Activated CD4-positive, alpha-beta memory T cell treated with anti-CD3 and anti-CD28 coated beads, Interleukin-2, amount 10 ng/mL, durations not matched to agents 7 days and 5 days (primary cell): ENCODE measurements at regions not wholly inside any gene's neighbourhood (a gene's known extent, or its start where the extent isn't known, plus 50 kb on each side); places are given as distances from the start of the nearest gene placed in this dataset.
"Not testable (repeated sequence)": the region's sequence is repeated elsewhere in the genome, so short reads cannot be mapped to it uniquely, and the experiment has no call there.

ENCODE experiments used
- CTCF ChIA-PET: fragments of 350-600 bp; sonication (Branson Sonifier 250); formaldehyde crosslinking; loops from one replicate; lab custom pipeline; 2021; ENCODE audit warnings: antibody characterized with exemption, inconsistent platforms; lab: Charles Lee
- POLR2A ChIA-PET: fragments of 350-600 bp; sonication (Branson Sonifier 250); formaldehyde crosslinking; loops from one replicate; lab custom pipeline; 2021; ENCODE audit warnings: antibody characterized with exemption; lab: Charles Lee
- DNase-seq: peaks from one replicate; pipeline ENCODE4 v3.0.0-alpha.2; 2020
- H3K27ac Mint-ChIP-seq: one replicate; pipeline ENCODE4 v1.8.0; 2021; ENCODE audit warnings: mild to moderate bottlenecking, mixed read lengths
- H3K27me3 Mint-ChIP-seq: one replicate; pipeline ENCODE4 v1.8.0; 2021; ENCODE audit warnings: mixed read lengths
- H3K36me3 Mint-ChIP-seq: one replicate; pipeline ENCODE4 v1.8.0; 2021; ENCODE audit warnings: low read depth, mixed read lengths
- H3K4me1 Mint-ChIP-seq: one replicate; pipeline ENCODE4 v1.8.0; 2021; ENCODE audit warnings: mixed read lengths
- H3K4me3 Mint-ChIP-seq: one replicate; pipeline ENCODE4 v1.8.0; 2021; ENCODE audit warnings: mild to moderate bottlenecking, mixed read lengths
- H3K9me3 Mint-ChIP-seq: one replicate; pipeline ENCODE4 v1.8.0; 2021; ENCODE audit warnings: mixed read lengths

GRCh38 chr7:68067845-68068244 is 1071.2 kb downstream of the TYW1 start:
- Mint-ChIP-seq H3K4me1 (no peaks in the 10 kb centered on the region), H3K9me3 (peaks cover 18% of the 10 kb centered on the region), H3K27me3 (no peaks in the 10 kb centered on the region), H3K27ac (no peak overlapping the region), H3K36me3 (no peaks in the 10 kb centered on the region), H3K4me3 (no peak overlapping the region)
- CTCF ChIA-PET: no interaction called here
- POLR2A ChIA-PET: no interaction called here
- DNase-seq: no peak

- Mint-ChIP-seq H3K4me1 (no peaks in the 10 kb centered on the region), H3K36me3 (no peaks in the 10 kb centered on the region), H3K27ac (no peak overlapping the region), H3K9me3 (peaks cover 23% of the 10 kb centered on the region), H3K27me3 (no peaks in the 10 kb centered on the region), H3K4me3 (no peak overlapping the region)
- ChIA-PET CTCF (no interaction called here), POLR2A (no interaction called here)
- no peak for DNase-seq
These were observed 1074.4 kb downstream of the TYW1 start for GRCh38 chr7:68070992-68071391.

- H3K27ac Mint-ChIP-seq: no peak overlapping the region
- DNase-seq: no peak
- H3K4me1 Mint-ChIP-seq: no peaks in the 10 kb centered on the region
- H3K4me3 Mint-ChIP-seq: no peak overlapping the region
- ChIA-PET CTCF (no interaction called here), POLR2A (no interaction called here)
- no peaks in the 10 kb centered on the region for H3K36me3 Mint-ChIP-seq
- peaks cover 26% of the 10 kb centered on the region for H3K9me3 Mint-ChIP-seq
- no peaks in the 10 kb centered on the region for H3K27me3 Mint-ChIP-seq
These were observed 1077.1 kb downstream of the TYW1 start for GRCh38 chr7:68073701-68074100.

- H3K9me3 Mint-ChIP-seq: peaks cover 28% of the 10 kb centered on the region
- no peak overlapping the region for H3K4me3 Mint-ChIP-seq
- H3K4me1 Mint-ChIP-seq: no peaks in the 10 kb centered on the region
- H3K27ac Mint-ChIP-seq: no peak overlapping the region
- no peaks in the 10 kb centered on the region for H3K27me3 Mint-ChIP-seq
- ChIA-PET POLR2A (no interaction called here), CTCF (no interaction called here)
- no peaks in the 10 kb centered on the region for H3K36me3 Mint-ChIP-seq
- DNase-seq: no peak
These were observed 1077.6 kb downstream of the TYW1 start for GRCh38 chr7:68074242-68074641.

GRCh38 chr7:68078157-68078710 is 1081.6 kb downstream of the TYW1 start:
- Mint-ChIP-seq H3K9me3 (peaks cover 30% of the 10 kb centered on the region), H3K27ac (no peak overlapping the region), H3K27me3 (no peaks in the 10 kb centered on the region), H3K4me1 (no peaks in the 10 kb centered on the region), H3K36me3 (no peaks in the 10 kb centered on the region), H3K4me3 (no peak overlapping the region)
- CTCF ChIA-PET: no interaction called here
- no peak for DNase-seq
- POLR2A ChIA-PET: no interaction called here

- H3K4me1 Mint-ChIP-seq, DNase-seq, POLR2A ChIA-PET, H3K27me3 Mint-ChIP-seq, H3K4me3 Mint-ChIP-seq, H3K27ac Mint-ChIP-seq, H3K36me3 Mint-ChIP-seq, CTCF ChIA-PET: not testable (repeated sequence)
- H3K9me3 Mint-ChIP-seq: peaks cover 23% of the 10 kb centered on the region
These were observed 1085.7 kb downstream of the TYW1 start for GRCh38 chr7:68082066-68082960.

DNA sequence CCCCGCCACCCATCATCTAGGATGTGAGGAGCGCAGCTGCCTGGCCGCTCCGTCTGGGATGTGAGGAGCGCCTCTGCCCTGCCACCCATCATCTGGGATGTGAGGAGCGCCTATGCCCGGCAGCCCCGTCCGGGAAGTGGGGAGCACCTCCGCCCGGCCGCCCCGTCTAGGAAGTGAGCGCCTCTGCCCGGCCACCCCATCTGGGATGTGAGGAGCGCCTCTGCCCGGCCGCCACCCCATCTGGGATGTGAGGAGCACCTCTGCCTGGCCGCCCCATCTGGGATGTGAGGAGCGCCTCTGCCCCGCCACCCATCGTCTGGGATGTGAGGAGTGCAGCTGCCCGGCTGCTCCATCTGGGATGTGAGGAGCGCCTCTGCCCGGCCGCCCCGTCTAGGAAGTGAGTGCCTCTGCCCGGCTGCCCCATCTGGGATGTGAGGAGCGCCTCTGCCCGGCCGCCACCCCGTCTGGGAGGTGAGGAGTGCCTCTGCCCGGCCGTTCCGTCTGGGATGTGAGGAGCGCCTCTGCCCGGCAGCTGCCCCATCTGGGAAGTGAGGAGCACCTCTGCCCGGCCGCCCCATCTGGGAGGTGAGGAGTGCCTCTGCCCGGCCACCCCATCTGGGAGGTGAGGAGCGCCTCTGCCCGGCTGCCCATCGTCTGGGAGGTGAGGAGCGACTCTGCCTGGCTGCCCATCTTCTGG is 1086.5 kb downstream of the TYW1 start:
- H3K4me3 Mint-ChIP-seq, H3K4me1 Mint-ChIP-seq, H3K36me3 Mint-ChIP-seq, POLR2A ChIA-PET, DNase-seq, H3K27ac Mint-ChIP-seq, CTCF ChIA-PET, H3K27me3 Mint-ChIP-seq: not testable (repeated sequence)
- H3K9me3 Mint-ChIP-seq: peaks cover 23% of the 10 kb centered on the region

DNA sequence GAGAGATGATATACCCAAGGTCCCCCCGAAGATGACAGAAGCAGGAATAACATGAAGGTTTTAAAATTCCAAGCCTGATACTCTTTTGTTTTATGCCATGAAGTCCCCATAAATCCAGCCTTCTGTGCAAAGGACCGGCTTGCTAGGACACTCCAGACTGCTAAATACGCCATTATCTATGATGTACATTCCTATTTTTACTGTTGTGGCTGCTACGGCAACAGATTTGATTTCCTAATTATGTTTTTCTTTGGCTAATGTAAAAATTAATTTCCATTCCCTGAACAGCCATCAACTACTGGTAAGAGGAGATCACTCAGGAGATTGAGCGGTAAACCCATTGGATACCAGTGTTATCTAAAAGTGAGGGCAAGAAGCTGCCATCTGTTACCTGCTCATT is 1090.8 kb downstream of the TYW1 start:
- POLR2A ChIA-PET: no interaction called here
- Mint-ChIP-seq H3K36me3 (no peaks in the 10 kb centered on the region), H3K27me3 (no peaks in the 10 kb centered on the region), H3K27ac (no peak overlapping the region), H3K4me3 (no peak overlapping the region), H3K4me1 (no peaks in the 10 kb centered on the region), H3K9me3 (peaks cover 20% of the 10 kb centered on the region)
- CTCF ChIA-PET: no interaction called here
- DNase-seq: no peak

DNA sequence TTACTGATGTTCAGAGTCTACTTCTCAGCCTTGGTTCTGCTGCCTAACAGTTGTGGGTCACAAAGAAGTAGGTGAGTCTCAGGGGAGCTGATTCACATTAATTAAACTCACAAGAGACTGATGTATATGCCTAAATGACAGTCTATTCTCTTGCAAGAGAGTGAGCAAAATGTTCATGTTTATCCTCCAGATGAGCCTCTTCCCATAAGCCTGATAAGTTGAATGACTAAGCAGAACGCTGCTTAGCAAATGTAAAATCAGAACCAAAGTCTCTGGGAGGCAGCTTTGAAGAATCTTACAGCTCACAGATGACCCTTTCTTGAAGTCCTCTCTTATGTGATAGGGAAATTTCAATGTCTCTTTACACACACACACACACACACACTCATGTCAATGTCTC is 1092.2 kb downstream of the TYW1 start:
- H3K36me3 Mint-ChIP-seq: no peaks in the 10 kb centered on the region
- ChIA-PET POLR2A (no interaction called here), CTCF (no interaction called here)
- no peak overlapping the region for H3K4me3 Mint-ChIP-seq
- DNase-seq: no peak
- no peak overlapping the region for H3K27ac Mint-ChIP-seq
- H3K4me1 Mint-ChIP-seq: no peaks in the 10 kb centered on the region
- peaks cover 22% of the 10 kb centered on the region for H3K9me3 Mint-ChIP-seq
- H3K27me3 Mint-ChIP-seq: no peaks in the 10 kb centered on the region

DNA sequence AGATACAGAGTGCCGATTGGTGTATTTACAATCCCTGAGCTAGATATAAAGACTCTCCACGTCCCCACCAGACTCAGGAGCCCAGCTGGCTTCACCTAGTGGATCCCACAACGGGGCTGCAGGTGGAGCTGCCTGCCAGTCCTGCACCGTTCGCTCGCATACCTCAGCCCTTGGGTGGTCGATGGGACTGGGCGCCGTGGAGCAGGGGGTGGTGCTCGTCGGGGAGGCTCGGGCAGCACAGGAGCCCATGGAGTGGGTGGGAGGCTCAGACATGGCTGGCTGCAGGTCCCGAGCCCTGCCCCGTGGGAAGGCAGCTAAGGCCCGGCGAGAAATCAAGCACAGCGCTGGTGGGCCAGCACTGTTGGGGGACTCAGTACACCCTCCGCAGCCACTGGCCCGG is 1093.6 kb downstream of the TYW1 start:
- CTCF ChIA-PET, H3K27ac Mint-ChIP-seq, H3K4me3 Mint-ChIP-seq, H3K36me3 Mint-ChIP-seq, POLR2A ChIA-PET, H3K4me1 Mint-ChIP-seq, DNase-seq, H3K27me3 Mint-ChIP-seq: not testable (repeated sequence)
- H3K9me3 Mint-ChIP-seq: peaks cover 20% of the 10 kb centered on the region

GRCh38 chr7:68103319-68103718 is 1106.7 kb downstream of the TYW1 start:
- ChIA-PET CTCF (no interaction called here), POLR2A (no interaction called here)
- DNase-seq: no peak
- Mint-ChIP-seq H3K27me3 (no peaks in the 10 kb centered on the region), H3K27ac (no peak overlapping the region), H3K9me3 (peaks cover 18% of the 10 kb centered on the region), H3K36me3 (no peaks in the 10 kb centered on the region), H3K4me1 (no peaks in the 10 kb centered on the region), H3K4me3 (no peak overlapping the region)

GRCh38 chr7:68107261-68107660 is 1110.6 kb downstream of the TYW1 start:
- Mint-ChIP-seq H3K27me3 (no peaks in the 10 kb centered on the region), H3K9me3 (peaks cover 22% of the 10 kb centered on the region), H3K4me3 (no peak overlapping the region), H3K27ac (no peak overlapping the region), H3K36me3 (no peaks in the 10 kb centered on the region), H3K4me1 (no peaks in the 10 kb centered on the region)
- ChIA-PET CTCF (no interaction called here), POLR2A (no interaction called here)
- DNase-seq: no peak

GRCh38 chr7:68107968-68108367 is 1111.3 kb downstream of the TYW1 start:
- no peak for DNase-seq
- Mint-ChIP-seq H3K27ac (no peak overlapping the region), H3K4me3 (no peak overlapping the region), H3K9me3 (peaks cover 23% of the 10 kb centered on the region), H3K27me3 (no peaks in the 10 kb centered on the region), H3K36me3 (no peaks in the 10 kb centered on the region), H3K4me1 (no peaks in the 10 kb centered on the region)
- CTCF ChIA-PET: no interaction called here
- POLR2A ChIA-PET: no interaction called here
